22Rv1 (cell line): ENCODE measurements at regions not wholly inside any gene's neighbourhood (a gene's known extent, or its start where the extent isn't known, plus 50 kb on each side); places are given as distances from the start of the nearest gene placed in this dataset.

Experiments
- ZFX ChIP-seq: fragments of 450-650 bp; IDR thresholded peaks from 2 replicates; pipeline ENCODE4 v1.6.1; 2017; ENCODE audit warnings: antibody characterized with exemption, borderline replicate concordance
- TF ChIP-seq, protein P1 (sequence below): fragments of 450-650 bp; IDR thresholded peaks from 2 replicates; pipeline ENCODE4 v1.5.1; 2017; ENCODE audit warnings: mild to moderate bottlenecking

DNA sequence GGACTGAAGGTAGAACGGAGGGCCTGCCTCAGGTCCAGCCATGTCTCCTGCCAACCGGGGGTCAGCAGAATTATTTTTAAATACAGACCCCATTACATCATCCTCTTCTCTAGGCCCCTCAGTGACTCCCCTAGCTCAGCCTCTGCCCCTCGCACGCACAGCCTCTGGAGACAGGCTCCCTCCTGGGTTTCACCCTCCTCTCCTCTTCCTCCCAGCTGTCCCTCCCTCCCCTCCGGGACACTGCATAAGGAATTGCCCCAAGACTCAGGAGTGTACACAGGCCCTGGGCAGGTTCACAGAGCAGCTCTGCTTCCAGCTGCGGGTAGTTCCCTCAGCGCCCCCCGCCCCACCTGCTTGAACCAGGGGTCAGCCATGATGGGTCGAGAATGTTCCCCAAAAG lies 520.2 kb upstream of the MYT1L start:
- TF ChIP-seq, protein P1, sequence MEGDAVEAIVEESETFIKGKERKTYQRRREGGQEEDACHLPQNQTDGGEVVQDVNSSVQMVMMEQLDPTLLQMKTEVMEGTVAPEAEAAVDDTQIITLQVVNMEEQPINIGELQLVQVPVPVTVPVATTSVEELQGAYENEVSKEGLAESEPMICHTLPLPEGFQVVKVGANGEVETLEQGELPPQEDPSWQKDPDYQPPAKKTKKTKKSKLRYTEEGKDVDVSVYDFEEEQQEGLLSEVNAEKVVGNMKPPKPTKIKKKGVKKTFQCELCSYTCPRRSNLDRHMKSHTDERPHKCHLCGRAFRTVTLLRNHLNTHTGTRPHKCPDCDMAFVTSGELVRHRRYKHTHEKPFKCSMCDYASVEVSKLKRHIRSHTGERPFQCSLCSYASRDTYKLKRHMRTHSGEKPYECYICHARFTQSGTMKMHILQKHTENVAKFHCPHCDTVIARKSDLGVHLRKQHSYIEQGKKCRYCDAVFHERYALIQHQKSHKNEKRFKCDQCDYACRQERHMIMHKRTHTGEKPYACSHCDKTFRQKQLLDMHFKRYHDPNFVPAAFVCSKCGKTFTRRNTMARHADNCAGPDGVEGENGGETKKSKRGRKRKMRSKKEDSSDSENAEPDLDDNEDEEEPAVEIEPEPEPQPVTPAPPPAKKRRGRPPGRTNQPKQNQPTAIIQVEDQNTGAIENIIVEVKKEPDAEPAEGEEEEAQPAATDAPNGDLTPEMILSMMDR: no peak
- no peak for TF ChIP-seq ZFX
